Activated CD4-positive, alpha-beta T cell treated with anti-CD3 and anti-CD28 coated beads, Interleukin-2, amount 50 U/mL, for 16 hours (primary cell): ENCODE measurements at regions not wholly inside any gene's neighbourhood (a gene's known extent, or its start where the extent isn't known, plus 50 kb on each side); places are given as distances from the start of the nearest gene placed in this dataset.
A peak's percentile ranks its signal among the peaks of the same experiment; 100 is the strongest.
"Not testable (repeated sequence)": the region's sequence is repeated elsewhere in the genome, so short reads cannot be mapped to it uniquely, and the experiment has no call there.

Source experiments
- DNase-seq: peaks from one replicate; pipeline ENCODE4 v3.0.0-alpha.2; 2020

- no peak for DNase-seq
Observed at GRCh38 chr16:26909623-26910022, 157.1 kb upstream of the C16orf82 start.

GRCh38 chr16:26911436-26911835 is 155.3 kb upstream of the C16orf82 start:
- DNase-seq, result no peak

- DNase-seq, result no peak
Observed at GRCh38 chr16:26913851-26914250, 152.9 kb upstream of the C16orf82 start.

- DNase-seq, result no peak
Observed at GRCh38 chr16:26930786-26931581, 135.7 kb upstream of the C16orf82 start.

GRCh38 chr16:26950636-26951035 is 116.1 kb upstream of the C16orf82 start:
- DNase-seq, result no peak

- no peak for DNase-seq
Observed at GRCh38 chr16:26951950-26952349, 114.8 kb upstream of the C16orf82 start.

GRCh38 chr16:26952411-26952810 is 114.3 kb upstream of the C16orf82 start:
- DNase-seq, result no peak

- DNase-seq, result no peak
Observed at GRCh38 chr16:26957283-26957859, 109.4 kb upstream of the C16orf82 start.

- DNase-seq, result no peak
Observed at GRCh38 chr16:26959416-26960009, 107.2 kb upstream of the C16orf82 start.

GRCh38 chr16:26961459-26961858 is 105.3 kb upstream of the C16orf82 start:
- no peak for DNase-seq

GRCh38 chr16:26963109-26963508 is 103.6 kb upstream of the C16orf82 start:
- peak; percentile 24 for DNase-seq

GRCh38 chr16:26969589-26970231 is 97.0 kb upstream of the C16orf82 start:
- no peak for DNase-seq

- DNase-seq, result no peak
Observed at GRCh38 chr16:26970292-26970691, 96.4 kb upstream of the C16orf82 start.

GRCh38 chr16:26976873-26977272 is 89.9 kb upstream of the C16orf82 start:
- no peak for DNase-seq

GRCh38 chr16:26981266-26981938 is 85.3 kb upstream of the C16orf82 start:
- DNase-seq, result no peak

- no peak for DNase-seq
Observed at GRCh38 chr16:26982422-26982821, 84.3 kb upstream of the C16orf82 start.

- no peak for DNase-seq
Observed at GRCh38 chr16:26983426-26983825, 83.3 kb upstream of the C16orf82 start.

GRCh38 chr16:26985100-26986065 is 81.3 kb upstream of the C16orf82 start:
- no peak for DNase-seq

GRCh38 chr16:26987597-26988010 is 79.1 kb upstream of the C16orf82 start:
- DNase-seq, result no peak

- DNase-seq, result no peak
Observed at GRCh38 chr16:26988186-26988585, 78.5 kb upstream of the C16orf82 start.

GRCh38 chr16:26990384-26991120 is 76.2 kb upstream of the C16orf82 start:
- not testable (repeated sequence) for DNase-seq
